ENCODE measurements at regions not wholly inside any gene's neighbourhood (a gene's known extent, or its start where the extent isn't known, plus 50 kb on each side); places are given as distances from the start of the nearest gene placed in this dataset.

DNA sequence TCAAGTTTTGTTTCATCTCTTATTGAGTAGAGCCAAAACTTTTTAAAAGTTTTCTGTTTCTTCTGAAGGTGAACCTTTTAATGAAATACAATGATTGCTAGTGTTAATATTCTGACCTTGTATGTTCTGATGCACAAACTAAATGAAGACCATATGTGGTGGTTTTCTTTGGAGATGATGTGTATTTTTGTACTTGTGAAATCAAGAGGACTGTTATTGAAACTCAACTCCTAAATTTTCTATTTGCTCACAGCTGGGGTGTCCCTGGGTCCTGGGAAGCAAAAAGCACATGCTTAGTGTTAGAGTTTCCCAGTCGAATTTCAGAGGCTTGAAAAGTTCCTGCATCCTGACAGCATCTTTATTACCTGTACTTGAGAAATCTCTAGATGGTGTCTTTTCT is 1185.8 kb upstream of the ALCAM start:
- H3K27ac ChIP-seq = no peak overlapping the region
- H3K4me3 ChIP-seq = no peak overlapping the region
- no peaks in the 10 kb centered on the region for H3K27me3 ChIP-seq
- H3K36me3 ChIP-seq (replicated peaks in 1 of 2; ENCODE audit: insufficient read depth in 1 of 2, low read depth in 2 of 2) = no peaks in the 10 kb centered on the region
- no peak for TF ChIP-seq POLR2A (IDR thresholded peaks at IDR 0.05)
- 13 to 17% methylated on average over 1 of the region's 1 CpG for WGBS, 2 donors
- DNase-seq (no peak), ATAC-seq (no peak)
- H3K4me1 ChIP-seq = no peaks in the 10 kb centered on the region
- H3K9me3 ChIP-seq = no peaks in the 10 kb centered on the region
- intact Hi-C loops (cut with DNase I) = no loop called here

DNA sequence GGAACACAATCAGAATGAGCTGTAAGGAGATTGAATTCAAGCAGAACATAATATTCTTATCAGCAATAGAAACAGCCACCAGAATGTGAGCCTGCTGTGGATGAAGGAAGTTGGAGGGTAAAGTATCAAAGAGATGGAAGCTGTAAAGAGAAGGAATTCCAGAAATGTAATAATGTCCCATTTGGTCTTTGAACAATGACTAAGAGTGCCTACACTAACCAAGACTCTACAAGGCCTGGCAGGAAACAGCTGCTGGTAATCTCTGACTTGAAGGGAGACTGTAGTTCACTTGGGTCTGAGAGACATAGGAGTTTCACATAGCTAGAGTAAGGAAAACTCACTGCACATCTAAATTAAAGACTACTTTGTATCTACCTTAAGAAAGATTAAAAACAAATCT is 1176.0 kb upstream of the ALCAM start:
- Histone ChIP-seq H3K27ac (no peak overlapping the region), H3K36me3 (replicated peaks in 1 of 2; ENCODE audit: insufficient read depth in 1 of 2, low read depth in 2 of 2) (no peaks in the 10 kb centered on the region), H3K9me3 (no peaks in the 10 kb centered on the region), H3K27me3 (no peaks in the 10 kb centered on the region), H3K4me1 (no peaks in the 10 kb centered on the region), H3K4me3 (no peak overlapping the region)
- TF ChIP-seq, protein P1, sequence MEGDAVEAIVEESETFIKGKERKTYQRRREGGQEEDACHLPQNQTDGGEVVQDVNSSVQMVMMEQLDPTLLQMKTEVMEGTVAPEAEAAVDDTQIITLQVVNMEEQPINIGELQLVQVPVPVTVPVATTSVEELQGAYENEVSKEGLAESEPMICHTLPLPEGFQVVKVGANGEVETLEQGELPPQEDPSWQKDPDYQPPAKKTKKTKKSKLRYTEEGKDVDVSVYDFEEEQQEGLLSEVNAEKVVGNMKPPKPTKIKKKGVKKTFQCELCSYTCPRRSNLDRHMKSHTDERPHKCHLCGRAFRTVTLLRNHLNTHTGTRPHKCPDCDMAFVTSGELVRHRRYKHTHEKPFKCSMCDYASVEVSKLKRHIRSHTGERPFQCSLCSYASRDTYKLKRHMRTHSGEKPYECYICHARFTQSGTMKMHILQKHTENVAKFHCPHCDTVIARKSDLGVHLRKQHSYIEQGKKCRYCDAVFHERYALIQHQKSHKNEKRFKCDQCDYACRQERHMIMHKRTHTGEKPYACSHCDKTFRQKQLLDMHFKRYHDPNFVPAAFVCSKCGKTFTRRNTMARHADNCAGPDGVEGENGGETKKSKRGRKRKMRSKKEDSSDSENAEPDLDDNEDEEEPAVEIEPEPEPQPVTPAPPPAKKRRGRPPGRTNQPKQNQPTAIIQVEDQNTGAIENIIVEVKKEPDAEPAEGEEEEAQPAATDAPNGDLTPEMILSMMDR (IDR thresholded peaks at IDR 0.05) = no peak
- TF ChIP-seq POLR2A (IDR thresholded peaks at IDR 0.05) = no peak
- intact Hi-C loops (cut with DNase I) = no loop called here
- no peak for DNase-seq
- no peak for ATAC-seq

DNA sequence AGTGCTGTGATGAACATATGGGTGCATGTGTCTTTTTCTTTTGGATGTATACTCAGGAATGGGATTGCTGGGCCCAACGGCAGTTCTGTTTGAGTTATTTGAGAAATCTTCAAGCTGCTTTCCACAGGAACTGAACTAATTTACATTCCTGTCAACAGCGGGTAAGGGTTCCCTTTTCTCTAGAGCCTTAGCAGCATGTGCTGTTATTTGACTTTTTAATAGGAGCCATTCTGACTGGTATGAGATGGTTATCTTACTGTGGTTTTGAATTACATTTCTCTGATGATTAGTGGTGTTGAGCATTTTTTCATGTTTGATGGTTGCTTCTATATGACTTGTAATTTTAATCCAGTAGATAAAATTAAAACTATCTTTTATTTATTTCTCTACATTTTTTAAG is 1168.6 kb upstream of the ALCAM start:
- TF ChIP-seq, protein P1 (IDR thresholded peaks at IDR 0.05) = no peak
- TF ChIP-seq POLR2A (IDR thresholded peaks at IDR 0.05) = no peak
- no peak overlapping the region for H3K4me3 ChIP-seq
- no peaks in the 10 kb centered on the region for H3K9me3 ChIP-seq
- no peak for ATAC-seq
- 19 to 26% methylated on average over 2 of the region's 2 CpGs for WGBS, 2 donors
- no peaks in the 10 kb centered on the region for H3K4me1 ChIP-seq
- H3K36me3 ChIP-seq (replicated peaks in 1 of 2; ENCODE audit: insufficient read depth in 1 of 2, low read depth in 2 of 2) = no peaks in the 10 kb centered on the region
- intact Hi-C loops (cut with DNase I) = no loop called here
- H3K27me3 ChIP-seq = no peaks in the 10 kb centered on the region
- H3K27ac ChIP-seq = no peak overlapping the region
- no peak for DNase-seq

DNA sequence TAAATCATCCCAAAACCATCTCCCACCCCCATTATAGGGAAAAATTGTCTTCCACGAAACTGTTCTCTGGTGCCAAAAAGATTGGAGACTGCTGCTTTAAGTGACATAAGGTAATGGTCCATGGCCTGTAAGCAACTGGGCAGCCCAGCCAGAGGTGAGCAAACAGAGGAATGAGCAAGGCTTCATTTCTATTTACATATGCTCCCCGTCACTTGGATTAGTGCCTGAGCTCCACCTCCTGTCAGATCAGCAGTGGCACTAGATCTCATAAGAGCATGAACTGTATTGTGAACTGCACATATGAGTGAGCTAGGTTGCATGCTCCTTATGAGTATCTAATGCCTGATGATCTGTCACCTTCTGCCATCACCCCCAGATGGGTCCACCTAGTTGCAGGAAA is 1159.8 kb upstream of the ALCAM start:
- ATAC-seq (no peak), DNase-seq (peak in 3 of 4 donors; percentile 2 to 25 (median 25))
- Histone ChIP-seq H3K4me1 (no peaks in the 10 kb centered on the region), H3K36me3 (replicated peaks in 1 of 2; ENCODE audit: insufficient read depth in 1 of 2, low read depth in 2 of 2) (no peaks in the 10 kb centered on the region), H3K9me3 (no peaks in the 10 kb centered on the region), H3K27ac (no peak overlapping the region), H3K27me3 (no peaks in the 10 kb centered on the region), H3K4me3 (no peak overlapping the region)
- WGBS, 2 donors = 32 to 55% methylated on average over 2 of the region's 2 CpGs
- TF ChIP-seq POLR2A (IDR thresholded peaks at IDR 0.05) = no peak
- TF ChIP-seq, protein P1 (IDR thresholded peaks at IDR 0.05) = no peak
- intact Hi-C loops (cut with DNase I) = no loop called here

DNA sequence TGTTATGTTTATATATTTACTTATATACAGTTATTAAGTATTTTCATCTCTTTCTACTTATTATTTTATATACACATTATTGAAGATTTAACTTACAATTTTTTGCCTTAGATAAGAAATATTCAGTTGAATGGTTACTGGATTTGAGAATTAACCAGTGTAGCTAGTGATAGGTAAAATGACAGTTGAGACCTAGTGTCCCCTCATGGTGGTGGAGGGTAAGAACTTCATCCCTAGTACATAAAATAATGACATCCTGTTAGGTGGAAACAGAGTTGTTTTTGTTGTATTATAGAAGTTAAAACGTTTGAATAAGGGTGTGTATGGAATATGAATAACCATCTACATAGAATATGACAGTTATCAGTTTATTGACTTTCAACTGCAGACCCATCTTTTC is 1152.4 kb upstream of the ALCAM start:
- no peak for DNase-seq
- intact Hi-C loops (cut with DNase I) = no loop called here
- Histone ChIP-seq H3K4me3 (no peak overlapping the region), H3K4me1 (no peaks in the 10 kb centered on the region), H3K9me3 (no peaks in the 10 kb centered on the region), H3K27me3 (no peaks in the 10 kb centered on the region), H3K36me3 (replicated peaks in 1 of 2; ENCODE audit: insufficient read depth in 1 of 2, low read depth in 2 of 2) (no peaks in the 10 kb centered on the region), H3K27ac (no peak overlapping the region)
- TF ChIP-seq, protein P1 (IDR thresholded peaks at IDR 0.05) = no peak
- TF ChIP-seq POLR2A (IDR thresholded peaks at IDR 0.05) = no peak
- 6 to 11% methylated on average over 1 of the region's 1 CpG for WGBS, 2 donors
- ATAC-seq = no peak

All from body of pancreas (tissue), 4 donors.